Left lung (tissue), 4 donors: ENCODE measurements at regions not wholly inside any gene's neighbourhood (a gene's known extent, or its start where the extent isn't known, plus 50 kb on each side); places are given as distances from the start of the nearest gene placed in this dataset.

Experiments used
- ATAC-seq: fragments of 200-7000 bp; cut with Tn5 transposase; one replicate; pipeline ENCODE4 v1.9.1; 2020; ENCODE audit warnings: moderate library complexity
- DNase-seq, 4 donors: peaks; one replicate each; pipeline ENCODE4 v3.0.0-alpha.2; 2013 to 2020
- H3K27ac ChIP-seq, 2 donors: fragments of 200-600 bp; sonication (generic) in 1 of 2; one replicate each; pipeline versions ENCODE4 v1.5.0 to v1.8.0; 2020 to 2021
- H3K27me3 ChIP-seq, 2 donors: fragments of 200-600 bp; sonication (generic) in 1 of 2; one replicate each; pipeline versions ENCODE4 v1.5.0 to v1.8.0; 2020 to 2021
- H3K36me3 ChIP-seq, 2 donors: fragments of 200-600 bp; sonication (generic) in 1 of 2; one replicate each; pipeline versions ENCODE4 v1.5.0 to v1.8.0; 2020 to 2021
- H3K4me1 ChIP-seq, 2 donors: fragments of 200-600 bp; one replicate each; pipeline ENCODE4 v1.8.0; 2021
- H3K4me3 ChIP-seq, 2 donors: fragments of 200-600 bp; sonication (generic) in 1 of 2; one replicate each; pipeline versions ENCODE4 v1.5.0 to v1.8.0; 2020 to 2021; ENCODE audit warnings: mild to moderate bottlenecking in 1 of 2
- H3K9me3 ChIP-seq, 2 donors: fragments of 200-600 bp; sonication (generic) in 1 of 2; one replicate each; pipeline versions ENCODE4 v1.5.0 to v1.8.0; 2020 to 2021
- intact Hi-C, 2 donors: fragments of 100-400 bp; cut with DNase I; formaldehyde crosslinking; loops; one replicate each; pipeline versions ENCODE4 v1.11.2 to v1.14.2; 2022
- TF ChIP-seq, protein P1 (sequence below), 2 donors: fragments of 200-600 bp; sonication (generic) in 1 of 2; IDR thresholded peaks; one replicate each; pipeline versions ENCODE4 v1.5.0 to v1.8.0; 2021; ENCODE audit warnings: antibody characterized with exemption in 2 of 2
- donor health status: DM: no; HTN: yes; CAD: no.
- donor health status: DM: no; HTN: no; CAD: no.

DNA sequence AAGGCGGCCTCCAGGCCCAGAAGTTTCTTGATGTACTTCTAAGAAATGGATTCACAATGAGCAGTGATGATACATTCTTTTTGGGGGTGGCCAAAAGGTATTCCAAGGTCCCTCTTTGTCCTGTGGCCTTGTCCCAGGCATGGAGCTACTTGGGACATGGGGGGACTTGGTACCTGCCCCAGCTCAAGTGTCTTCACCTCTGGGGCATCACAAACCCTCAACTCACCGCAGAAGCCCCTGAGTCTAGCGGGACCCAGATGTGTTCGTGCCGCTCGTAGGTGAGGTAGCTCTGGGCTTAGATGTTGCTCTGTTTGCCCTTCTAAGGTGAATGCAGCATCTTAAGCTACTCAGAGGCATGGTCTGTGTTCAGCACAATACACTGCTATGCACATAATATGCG is 338.0 kb upstream of the IRX4 start:
- Histone ChIP-seq H3K27ac (no peak overlapping the region), H3K4me3 (no peak overlapping the region), H3K36me3 (no peaks in the 10 kb centered on the region), H3K4me1 (no peaks in the 10 kb centered on the region), H3K9me3 (no peaks in the 10 kb centered on the region), H3K27me3 (no peaks in the 10 kb centered on the region)
- intact Hi-C loops, result no loop called here
- DNase-seq (no peak), ATAC-seq (no peak)
- TF ChIP-seq, protein P1, sequence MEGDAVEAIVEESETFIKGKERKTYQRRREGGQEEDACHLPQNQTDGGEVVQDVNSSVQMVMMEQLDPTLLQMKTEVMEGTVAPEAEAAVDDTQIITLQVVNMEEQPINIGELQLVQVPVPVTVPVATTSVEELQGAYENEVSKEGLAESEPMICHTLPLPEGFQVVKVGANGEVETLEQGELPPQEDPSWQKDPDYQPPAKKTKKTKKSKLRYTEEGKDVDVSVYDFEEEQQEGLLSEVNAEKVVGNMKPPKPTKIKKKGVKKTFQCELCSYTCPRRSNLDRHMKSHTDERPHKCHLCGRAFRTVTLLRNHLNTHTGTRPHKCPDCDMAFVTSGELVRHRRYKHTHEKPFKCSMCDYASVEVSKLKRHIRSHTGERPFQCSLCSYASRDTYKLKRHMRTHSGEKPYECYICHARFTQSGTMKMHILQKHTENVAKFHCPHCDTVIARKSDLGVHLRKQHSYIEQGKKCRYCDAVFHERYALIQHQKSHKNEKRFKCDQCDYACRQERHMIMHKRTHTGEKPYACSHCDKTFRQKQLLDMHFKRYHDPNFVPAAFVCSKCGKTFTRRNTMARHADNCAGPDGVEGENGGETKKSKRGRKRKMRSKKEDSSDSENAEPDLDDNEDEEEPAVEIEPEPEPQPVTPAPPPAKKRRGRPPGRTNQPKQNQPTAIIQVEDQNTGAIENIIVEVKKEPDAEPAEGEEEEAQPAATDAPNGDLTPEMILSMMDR (IDR thresholded peaks at IDR 0.05), result no peak

DNA sequence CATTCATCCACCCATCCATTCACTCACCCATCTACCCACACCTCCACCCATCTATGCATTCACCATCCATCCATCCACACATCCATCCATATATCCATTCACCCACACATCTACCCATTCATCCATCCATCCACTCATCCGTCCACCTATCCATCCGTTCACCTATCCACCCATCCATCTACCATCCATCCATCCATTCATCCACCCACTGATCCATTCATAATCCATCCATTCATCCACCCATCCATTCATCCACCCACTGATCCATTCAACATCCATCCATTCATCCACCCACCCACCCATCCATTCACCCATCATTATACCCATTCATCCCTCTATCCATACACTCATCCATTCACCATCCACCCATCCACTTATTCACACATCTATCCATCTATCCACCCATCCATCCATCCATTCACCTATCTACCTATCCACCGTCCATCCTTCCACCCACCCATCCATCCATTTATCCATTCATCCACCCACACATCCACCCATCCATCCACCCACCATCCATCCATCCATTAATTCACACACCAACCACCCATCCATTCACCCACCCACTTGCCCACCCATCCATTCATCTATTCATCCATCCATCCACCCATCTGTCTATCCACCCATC is 336.5 kb upstream of the IRX4 start:
- Histone ChIP-seq H3K27ac (no peak overlapping the region), H3K27me3 (no peaks in the 10 kb centered on the region), H3K4me1 (no peaks in the 10 kb centered on the region), H3K4me3 (no peak overlapping the region), H3K9me3 (no peaks in the 10 kb centered on the region), H3K36me3 (no peaks in the 10 kb centered on the region)
- TF ChIP-seq, protein P1 (IDR thresholded peaks at IDR 0.05), result no peak
- ATAC-seq (no peak), DNase-seq (no peak)
- intact Hi-C loops, result no loop called here

DNA sequence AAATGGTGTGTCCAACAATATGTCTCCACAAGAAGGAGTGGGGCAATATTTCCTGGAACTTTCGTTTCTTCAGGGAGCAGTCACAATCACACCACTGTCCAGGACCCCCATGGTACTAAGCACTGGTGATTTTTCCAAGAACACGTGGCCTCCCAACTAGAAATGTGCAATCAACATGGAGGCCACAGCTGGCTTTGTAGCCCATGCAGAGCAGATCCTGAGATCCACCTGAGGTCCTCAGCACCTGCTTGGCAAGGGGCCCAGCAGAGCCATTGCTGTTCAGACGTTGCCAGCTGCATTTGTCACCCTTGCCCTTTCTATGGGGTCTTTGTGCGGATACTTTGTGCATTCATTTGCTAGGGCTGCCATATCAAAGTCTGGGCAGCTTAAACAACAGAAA is 334.5 kb upstream of the IRX4 start:
- DNase-seq, result no peak
- no peaks in the 10 kb centered on the region for H3K27me3 ChIP-seq
- no peaks in the 10 kb centered on the region for H3K36me3 ChIP-seq
- H3K27ac ChIP-seq, result no peak overlapping the region
- no peak for ATAC-seq
- H3K4me1 ChIP-seq, result no peaks in the 10 kb centered on the region
- intact Hi-C loops, result no loop called here
- TF ChIP-seq, protein P1 (IDR thresholded peaks at IDR 0.05), result no peak
- H3K4me3 ChIP-seq, result no peak overlapping the region
- no peaks in the 10 kb centered on the region for H3K9me3 ChIP-seq

DNA sequence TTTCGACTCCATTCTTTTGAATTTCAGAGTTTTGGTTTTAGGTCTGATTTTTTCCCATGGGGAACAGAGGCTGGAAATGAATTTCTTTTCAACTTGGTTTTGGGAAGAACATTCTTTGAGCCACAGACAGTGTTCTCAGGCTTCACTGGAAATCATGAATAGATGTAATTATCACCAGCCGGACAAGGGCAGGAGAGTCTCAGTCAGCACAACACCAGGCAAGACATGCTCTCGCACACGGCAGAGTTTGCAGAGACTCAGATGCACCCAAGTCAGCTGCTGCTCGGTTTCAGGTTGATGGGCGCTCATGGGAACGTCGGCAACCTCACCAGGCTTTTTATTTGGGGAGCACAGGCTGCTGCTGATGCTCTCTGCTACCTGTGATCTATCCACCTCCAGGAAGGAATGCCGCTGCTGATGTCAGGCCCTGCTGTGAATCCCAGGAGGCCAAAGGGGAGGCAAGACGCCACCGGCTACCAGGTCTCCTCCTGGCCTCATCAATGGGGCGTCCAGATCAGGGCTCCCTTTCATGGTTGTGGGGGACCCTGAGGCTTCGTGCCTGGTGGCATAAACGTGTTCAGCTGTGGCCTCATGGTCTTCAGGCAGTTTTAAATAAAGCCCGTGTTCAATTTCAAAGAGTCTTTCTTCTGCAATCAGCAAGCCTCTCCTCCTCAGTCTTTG is 332.3 kb upstream of the IRX4 start:
- no peaks in the 10 kb centered on the region for H3K27me3 ChIP-seq
- no peak for DNase-seq

DNA sequence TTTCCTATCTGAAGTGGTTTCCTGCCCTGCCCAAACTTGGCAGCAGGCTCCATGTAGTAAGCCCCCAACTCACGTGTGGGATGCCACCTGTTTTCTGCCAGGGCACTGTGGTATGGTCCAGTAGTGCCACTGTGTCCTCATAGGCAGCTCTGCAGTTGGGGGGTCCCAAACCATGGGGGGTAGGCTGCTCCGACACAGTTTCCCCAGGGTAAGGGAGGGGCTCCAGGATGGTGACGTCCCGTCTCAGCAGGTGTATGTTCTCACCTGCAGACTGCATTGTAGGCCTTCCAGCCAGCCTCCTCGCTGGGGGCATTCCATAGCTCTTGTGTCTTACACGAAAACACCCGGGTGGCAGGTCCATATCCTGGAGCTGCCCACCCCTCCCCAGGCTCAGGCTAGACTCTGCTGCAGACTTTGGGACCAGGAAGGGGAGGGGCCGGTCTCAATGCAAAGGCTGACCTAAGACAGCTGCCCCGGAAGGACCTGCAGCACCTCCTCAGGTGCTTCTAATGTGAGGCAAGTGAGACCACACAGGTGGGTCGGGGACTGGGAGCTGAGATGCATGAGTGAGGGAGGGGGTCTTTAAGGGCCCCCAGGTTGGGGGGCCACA is 330.5 kb upstream of the IRX4 start:
- intact Hi-C loops, result no loop called here
- TF ChIP-seq, protein P1 (IDR thresholded peaks at IDR 0.05), result no peak
- no peak for DNase-seq

More for the DNA sequence above, 332.3 kb upstream of the IRX4 start:
- Histone ChIP-seq H3K4me1 (no peaks in the 10 kb centered on the region), H3K27ac (no peak overlapping the region), H3K4me3 (no peak overlapping the region), H3K36me3 (no peaks in the 10 kb centered on the region), H3K9me3 (no peaks in the 10 kb centered on the region)
- TF ChIP-seq, protein P1 (IDR thresholded peaks at IDR 0.05), result no peak
- intact Hi-C loops, result no loop called here
- ATAC-seq, result no peak

More for the DNA sequence above, 330.5 kb upstream of the IRX4 start:
- H3K36me3 ChIP-seq, result no peaks in the 10 kb centered on the region
- H3K9me3 ChIP-seq, result no peaks in the 10 kb centered on the region
- H3K4me1 ChIP-seq, result no peaks in the 10 kb centered on the region
- H3K27me3 ChIP-seq, result peaks cover 0 to 1% of the 10 kb centered on the region in 2 donors
- no peak overlapping the region for H3K27ac ChIP-seq
- ATAC-seq, result no peak
- no peak overlapping the region for H3K4me3 ChIP-seq
